WTC11 (cell line): ENCODE measurements at regions not wholly inside any gene's neighbourhood (a gene's known extent, or its start where the extent isn't known, plus 50 kb on each side); places are given as distances from the start of the nearest gene placed in this dataset.

ENCODE experiments used
- CREM ChIP-seq: sonication (generic); formaldehyde crosslinking; IDR thresholded peaks from 2 replicates; pipeline ENCODE4 v1.8.1; 2022; ENCODE audit warnings: mild to moderate bottlenecking, missing genetic modification reagents, moderate library complexity
- CTCF ChIP-seq: fragments of 200-600 bp; IDR thresholded peaks from 2 replicates; pipeline ENCODE4 v1.8.0; 2022; ENCODE audit warnings: antibody characterized with exemption
- FOXK1 ChIP-seq: sonication (generic); formaldehyde crosslinking; IDR thresholded peaks from 2 replicates; pipeline ENCODE4 v1.8.0; 2022; ENCODE audit warnings: mild to moderate bottlenecking, moderate library complexity, missing genetic modification reagents
- NR1H2 ChIP-seq: sonication (generic); formaldehyde crosslinking; IDR thresholded peaks from 2 replicates; pipeline ENCODE4 v1.9.0; 2021; ENCODE audit warnings: mild to moderate bottlenecking, moderate library complexity, missing genetic modification reagents
- NR2C2 ChIP-seq: sonication (generic); formaldehyde crosslinking; IDR thresholded peaks from 2 replicates; pipeline ENCODE4 v1.8.0; 2022; ENCODE audit warnings: mild to moderate bottlenecking, missing genetic modification reagents
- SMAD3 ChIP-seq: sonication (generic); formaldehyde crosslinking; IDR thresholded peaks from 2 replicates; pipeline ENCODE4 v1.8.0; 2022; ENCODE audit warnings: missing genetic modification reagents, mild to moderate bottlenecking, borderline replicate concordance
- ZNF317 ChIP-seq: sonication (generic); formaldehyde crosslinking; IDR thresholded peaks from 2 replicates; pipeline ENCODE4 v1.8.1; 2023; ENCODE audit warnings: low read depth, mild to moderate bottlenecking, moderate library complexity, missing genetic modification reagents, borderline replicate concordance

GRCh38 chr11:92384358-92384757, 159.7 kb downstream of the FAT3 start:
- TF ChIP-seq CTCF = no peak
- TF ChIP-seq ZNF317 (CRISPR knock-in tag) = no peak
- TF ChIP-seq CREM (CRISPR knock-in tag) = no peak
- no peak for TF ChIP-seq NR1H2 (CRISPR knock-in tag)
- TF ChIP-seq FOXK1 (CRISPR knock-in tag) = no peak
- TF ChIP-seq NR2C2 (CRISPR knock-in tag) = no peak
- no peak for TF ChIP-seq SMAD3 (CRISPR knock-in tag)
